ENCODE measurements at regions not wholly inside any gene's neighbourhood (a gene's known extent, or its start where the extent isn't known, plus 50 kb on each side); places are given as distances from the start of the nearest gene placed in this dataset.

DNA sequence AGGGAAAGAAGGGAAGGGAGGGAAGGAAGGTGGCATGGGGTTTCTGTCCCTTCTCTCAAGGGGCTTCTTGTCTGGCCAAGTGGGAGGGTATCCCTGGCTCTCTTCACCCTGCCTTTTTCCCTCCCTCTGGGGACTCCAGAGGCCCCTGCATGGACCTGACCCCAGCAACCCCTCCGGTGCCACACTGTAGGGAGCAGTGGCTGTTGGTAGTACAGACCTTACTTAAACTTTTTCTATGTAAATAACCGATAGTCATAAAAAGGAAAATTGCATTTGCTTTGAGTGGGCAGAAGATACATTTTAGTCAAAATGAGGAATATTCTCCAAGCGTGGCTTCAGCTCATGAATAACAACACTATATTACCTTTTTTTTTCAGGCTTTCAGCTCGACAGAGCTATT is 1384.0 kb downstream of the BRD1 start:
- ATAC-seq (ENCODE audit: insufficient number of reproducible peaks, low FRiP score, low read depth), result no peak
- H3K27me3 ChIP-seq (replicated peaks; ENCODE audit: insufficient read depth), result no peaks in the 10 kb centered on the region
- H3K4me3 ChIP-seq, result no peak overlapping the region
- no peaks in the 10 kb centered on the region for H3K36me3 ChIP-seq
- H3K27ac ChIP-seq, result no peak overlapping the region
- no peaks in the 10 kb centered on the region for H3K9me3 ChIP-seq
- no peak for DNase-seq (ENCODE audit: low spot score)
- TF ChIP-seq, protein P1, sequence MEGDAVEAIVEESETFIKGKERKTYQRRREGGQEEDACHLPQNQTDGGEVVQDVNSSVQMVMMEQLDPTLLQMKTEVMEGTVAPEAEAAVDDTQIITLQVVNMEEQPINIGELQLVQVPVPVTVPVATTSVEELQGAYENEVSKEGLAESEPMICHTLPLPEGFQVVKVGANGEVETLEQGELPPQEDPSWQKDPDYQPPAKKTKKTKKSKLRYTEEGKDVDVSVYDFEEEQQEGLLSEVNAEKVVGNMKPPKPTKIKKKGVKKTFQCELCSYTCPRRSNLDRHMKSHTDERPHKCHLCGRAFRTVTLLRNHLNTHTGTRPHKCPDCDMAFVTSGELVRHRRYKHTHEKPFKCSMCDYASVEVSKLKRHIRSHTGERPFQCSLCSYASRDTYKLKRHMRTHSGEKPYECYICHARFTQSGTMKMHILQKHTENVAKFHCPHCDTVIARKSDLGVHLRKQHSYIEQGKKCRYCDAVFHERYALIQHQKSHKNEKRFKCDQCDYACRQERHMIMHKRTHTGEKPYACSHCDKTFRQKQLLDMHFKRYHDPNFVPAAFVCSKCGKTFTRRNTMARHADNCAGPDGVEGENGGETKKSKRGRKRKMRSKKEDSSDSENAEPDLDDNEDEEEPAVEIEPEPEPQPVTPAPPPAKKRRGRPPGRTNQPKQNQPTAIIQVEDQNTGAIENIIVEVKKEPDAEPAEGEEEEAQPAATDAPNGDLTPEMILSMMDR (IDR thresholded peaks at IDR 0.05), result no peak
- no peaks in the 10 kb centered on the region for H3K4me1 ChIP-seq (ENCODE audit: control insufficient read depth in 1 of 2, low read depth in 2 of 2)

DNA sequence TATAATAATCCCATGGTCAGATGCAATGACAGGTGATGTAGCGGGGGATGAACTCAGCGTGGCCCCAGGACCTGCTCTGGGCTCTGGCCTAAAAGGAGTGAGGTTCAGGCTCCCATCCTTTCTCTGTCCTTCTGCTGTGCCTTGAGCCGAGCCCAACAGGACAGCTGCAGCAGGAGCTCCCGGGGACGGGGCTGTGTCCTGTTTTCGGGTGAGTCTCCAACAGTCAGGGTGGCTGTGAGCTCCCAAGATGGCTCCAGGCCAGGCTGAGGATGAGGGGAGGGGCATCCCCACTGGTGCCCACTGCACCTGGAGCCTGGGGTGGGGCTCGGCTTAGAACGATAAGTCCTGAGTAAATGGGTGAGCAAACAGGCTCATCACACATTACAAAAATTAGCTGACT is 1385.0 kb downstream of the BRD1 start:
- Histone ChIP-seq H3K27ac (no peak overlapping the region), H3K27me3 (replicated peaks; ENCODE audit: insufficient read depth) (no peaks in the 10 kb centered on the region), H3K4me3 (no peak overlapping the region), H3K9me3 (no peaks in the 10 kb centered on the region), H3K36me3 (no peaks in the 10 kb centered on the region), H3K4me1 (ENCODE audit: control insufficient read depth in 1 of 2, low read depth in 2 of 2) (no peaks in the 10 kb centered on the region)
- DNase-seq (ENCODE audit: low spot score) (no peak), ATAC-seq (ENCODE audit: insufficient number of reproducible peaks, low FRiP score, low read depth) (no peak)
- TF ChIP-seq, protein P1 (IDR thresholded peaks at IDR 0.05), result no peak

DNA sequence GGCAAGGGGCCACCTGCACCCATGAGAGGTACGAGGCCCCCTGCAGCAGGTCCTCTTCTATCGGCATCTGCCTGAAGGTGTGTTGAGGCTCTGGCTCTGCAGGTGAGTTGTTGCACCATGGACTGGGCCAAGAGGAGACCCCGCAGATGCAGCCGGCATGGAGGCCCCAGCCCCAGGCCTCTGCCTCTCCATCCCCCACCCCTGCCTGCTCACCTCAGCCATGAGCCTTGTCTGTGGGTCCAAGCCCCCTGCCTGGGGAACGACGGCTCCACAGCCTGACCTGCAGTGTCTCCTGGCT is 1386.2 kb downstream of the BRD1 start:
- H3K36me3 ChIP-seq, result no peaks in the 10 kb centered on the region
- DNase-seq (ENCODE audit: low spot score), result no peak
- ATAC-seq (ENCODE audit: insufficient number of reproducible peaks, low FRiP score, low read depth), result no peak
- H3K4me1 ChIP-seq (ENCODE audit: control insufficient read depth in 1 of 2, low read depth in 2 of 2), result no peaks in the 10 kb centered on the region
- no peak overlapping the region for H3K27ac ChIP-seq
- no peak overlapping the region for H3K4me3 ChIP-seq
- TF ChIP-seq, protein P1 (IDR thresholded peaks at IDR 0.05), result no peak
- H3K27me3 ChIP-seq (replicated peaks; ENCODE audit: insufficient read depth), result no peaks in the 10 kb centered on the region
- H3K9me3 ChIP-seq, result no peaks in the 10 kb centered on the region

DNA sequence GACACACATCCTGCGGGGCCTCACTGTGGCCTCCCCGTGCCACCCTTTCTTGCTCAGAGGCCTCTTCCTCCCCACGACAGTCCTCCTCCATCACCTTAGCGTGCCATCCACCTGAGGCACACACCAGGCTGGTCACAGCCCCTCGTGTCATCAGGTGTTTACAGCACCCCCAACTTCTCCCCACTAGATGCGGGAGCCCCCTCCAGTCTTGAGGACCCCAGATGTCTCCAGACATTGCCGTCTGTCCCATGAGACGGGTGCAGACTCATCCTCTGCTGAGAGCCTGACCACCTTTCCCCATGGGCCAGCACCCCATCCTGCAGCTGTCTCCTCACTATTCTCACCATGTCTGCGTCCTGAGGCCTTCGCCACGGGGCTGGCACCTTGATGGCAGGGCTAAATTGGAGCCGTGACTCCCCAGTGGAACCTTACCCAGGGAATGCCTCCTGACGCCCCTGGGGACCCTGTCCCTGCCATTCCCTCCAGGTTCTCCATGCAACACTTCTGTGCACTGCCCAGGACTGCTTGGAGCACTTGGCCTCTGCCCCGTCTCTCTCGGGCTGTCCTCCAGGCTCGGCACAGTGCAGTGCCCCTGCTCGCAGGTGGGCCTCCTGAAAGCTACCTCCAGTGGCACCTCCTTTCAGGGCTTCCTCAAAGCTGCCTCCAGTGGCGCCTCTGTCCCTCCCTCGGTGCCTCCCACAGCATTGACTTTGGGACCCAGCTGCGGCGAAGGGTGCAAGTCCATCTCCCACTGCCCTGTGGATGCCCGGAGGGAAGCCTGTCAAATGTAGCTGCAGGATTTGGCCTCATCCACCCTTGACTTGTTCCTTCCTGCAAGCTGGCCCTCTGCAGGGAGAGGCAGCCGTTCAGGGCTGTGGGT is 1386.8 kb downstream of the BRD1 start:
- ATAC-seq (ENCODE audit: insufficient number of reproducible peaks, low FRiP score, low read depth) (no peak), DNase-seq (ENCODE audit: low spot score) (no peak)
- no peaks in the 10 kb centered on the region for H3K36me3 ChIP-seq
- no peaks in the 10 kb centered on the region for H3K9me3 ChIP-seq
- no peak overlapping the region for H3K27ac ChIP-seq
- H3K27me3 ChIP-seq (replicated peaks; ENCODE audit: insufficient read depth), result no peaks in the 10 kb centered on the region
- TF ChIP-seq, protein P1 (IDR thresholded peaks at IDR 0.05), result no peak
- H3K4me3 ChIP-seq, result no peak overlapping the region
- H3K4me1 ChIP-seq (ENCODE audit: control insufficient read depth in 1 of 2, low read depth in 2 of 2), result no peaks in the 10 kb centered on the region

DNA sequence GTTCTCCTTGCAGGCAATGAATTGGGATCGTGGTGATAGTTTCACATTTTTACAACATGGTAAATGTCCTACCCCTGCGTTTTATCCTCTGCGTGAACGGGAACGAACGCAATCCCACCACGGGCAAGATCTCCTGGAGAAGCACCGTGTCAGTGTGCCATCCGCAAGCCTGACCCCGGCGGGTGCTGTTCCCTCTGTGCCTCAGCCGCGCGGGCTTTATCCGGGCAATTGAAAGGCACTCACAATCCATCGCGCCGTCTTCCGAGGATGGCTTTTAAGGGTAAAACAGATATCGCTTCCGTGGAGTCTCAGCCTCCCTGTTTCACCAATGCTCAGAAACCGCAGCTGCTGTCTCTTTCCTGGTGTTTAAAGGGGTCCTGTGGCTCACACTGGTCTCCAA is 1387.5 kb downstream of the BRD1 start:
- DNase-seq (ENCODE audit: low spot score) (no peak), ATAC-seq (ENCODE audit: insufficient number of reproducible peaks, low FRiP score, low read depth) (no peak)
- no peaks in the 10 kb centered on the region for H3K4me1 ChIP-seq (ENCODE audit: control insufficient read depth in 1 of 2, low read depth in 2 of 2)
- no peaks in the 10 kb centered on the region for H3K9me3 ChIP-seq
- H3K4me3 ChIP-seq, result no peak overlapping the region
- H3K27ac ChIP-seq, result no peak overlapping the region
- no peaks in the 10 kb centered on the region for H3K27me3 ChIP-seq (replicated peaks; ENCODE audit: insufficient read depth)
- H3K36me3 ChIP-seq, result no peaks in the 10 kb centered on the region
- TF ChIP-seq, protein P1 (IDR thresholded peaks at IDR 0.05), result no peak
